NCI-H526 (cell line): ENCODE measurements at regions not wholly inside any gene's neighbourhood (a gene's known extent, or its start where the extent isn't known, plus 50 kb on each side); places are given as distances from the start of the nearest gene placed in this dataset.

Experiments used
- DNase-seq, 2 experiments: peaks; one replicate each; lab custom pipeline; 2025; lab: John Stamatoyannopoulos, UW

DNA sequence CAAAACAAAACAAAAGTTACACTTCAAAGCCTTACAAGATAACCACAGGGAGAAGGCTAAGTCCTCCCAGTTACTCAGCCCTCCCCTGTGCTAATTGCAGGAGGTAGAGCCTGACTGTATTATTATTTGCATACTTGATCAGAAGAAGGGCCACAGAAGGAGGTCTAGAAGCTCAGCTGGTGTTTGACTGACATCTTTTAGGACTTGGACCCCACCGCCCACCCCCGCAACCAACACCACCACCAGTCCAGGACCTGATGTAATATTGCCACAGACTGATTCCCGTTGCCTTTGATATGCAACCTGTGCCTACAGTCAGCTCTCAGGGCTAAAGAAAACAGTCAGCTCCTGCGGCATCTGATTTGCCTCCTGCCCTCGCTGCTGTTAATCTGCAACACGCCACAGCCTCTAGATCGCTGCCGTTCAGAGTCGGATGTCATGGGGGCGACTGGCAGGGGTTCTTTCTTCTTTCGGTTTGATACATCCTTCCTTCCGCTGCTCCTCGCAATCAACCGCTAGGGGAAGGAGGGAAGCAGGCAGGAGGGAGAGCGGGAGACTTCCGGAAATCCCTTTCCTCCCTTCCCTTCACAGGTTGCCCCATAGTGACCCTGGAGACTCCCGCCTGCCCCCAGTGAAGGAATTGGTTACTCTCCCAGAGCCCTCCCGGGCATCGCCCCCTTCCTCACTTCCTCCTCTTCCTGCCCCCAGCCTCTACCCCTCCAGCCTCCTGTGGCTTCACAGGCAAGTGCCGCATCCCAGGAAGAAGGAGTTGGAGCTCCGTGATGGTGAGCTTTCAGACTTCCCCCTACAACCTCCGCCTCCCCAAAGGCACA is 90.5 kb upstream of the SOX9 start:
- peak; percentile 63 to 81 for DNase-seq

DNA sequence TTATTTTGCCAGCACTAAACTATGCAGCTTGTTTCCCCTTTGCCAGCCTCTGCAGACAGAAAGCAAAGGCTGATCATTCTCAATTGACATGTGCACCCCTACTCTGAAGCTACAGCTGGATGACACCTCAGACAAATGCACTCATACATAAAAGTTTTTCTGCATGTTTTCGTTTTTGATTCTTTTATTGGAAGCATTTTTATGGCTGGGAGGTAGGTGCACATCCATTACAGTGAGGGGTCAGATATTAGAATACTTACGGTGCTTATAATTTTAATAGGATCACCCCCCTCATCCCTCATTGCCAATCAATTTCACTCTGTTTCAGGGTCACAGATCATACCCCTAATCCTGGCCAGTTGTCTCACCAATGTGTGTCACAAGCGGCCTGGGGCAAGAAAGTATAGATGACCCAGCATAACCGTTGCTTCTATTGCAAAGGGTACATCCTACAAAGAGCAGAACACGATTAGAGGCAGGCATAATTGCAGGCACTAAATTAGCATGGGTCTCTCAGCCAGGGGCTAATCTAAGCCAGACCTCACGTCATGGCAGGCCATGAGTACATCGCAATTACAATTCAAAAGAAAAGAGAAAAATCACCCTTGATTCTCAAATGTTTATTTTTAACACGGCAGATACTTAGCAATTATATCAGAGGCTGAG is 89.5 kb upstream of the SOX9 start:
- no peak for DNase-seq

DNA sequence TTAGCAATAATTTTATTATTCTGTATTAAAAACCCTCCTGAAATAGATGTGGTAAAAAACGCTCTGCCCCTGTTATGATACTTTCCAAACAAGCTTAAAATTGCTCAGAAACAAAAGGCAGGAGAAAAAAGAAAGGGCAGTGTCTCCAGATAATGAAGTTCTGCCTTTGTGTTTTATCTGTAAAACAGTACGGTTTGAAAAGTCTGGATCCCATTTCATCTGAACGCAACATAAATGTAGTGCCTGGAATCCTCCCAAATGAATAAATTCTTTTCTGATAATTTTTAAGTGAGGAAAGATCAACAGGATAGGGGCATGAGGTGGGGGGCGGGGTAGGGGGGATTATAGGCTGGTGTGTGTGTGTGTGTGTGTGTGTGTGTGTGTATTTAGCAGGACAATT is 87.5 kb upstream of the SOX9 start:
- no peak for DNase-seq

DNA sequence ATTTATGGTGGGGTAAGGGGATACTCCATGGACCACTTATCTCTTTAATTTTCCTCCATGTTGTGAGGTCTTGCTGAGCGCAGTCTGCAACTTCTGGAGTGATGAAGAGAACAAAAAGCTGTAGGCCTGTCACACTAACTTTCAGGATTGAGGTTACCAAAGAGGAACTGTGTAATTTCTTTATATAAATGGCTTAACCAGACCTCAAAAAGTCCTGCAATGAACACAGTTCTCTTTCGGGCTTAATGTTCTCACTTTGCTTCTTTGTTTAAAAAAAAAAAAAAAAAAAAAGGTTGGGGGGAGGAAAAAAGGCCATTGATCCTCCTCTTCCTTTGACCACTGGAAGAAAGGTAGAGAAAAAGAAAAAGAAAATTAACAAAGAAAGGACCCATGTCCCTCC is 86.8 kb upstream of the SOX9 start:
- no peak for DNase-seq

DNA sequence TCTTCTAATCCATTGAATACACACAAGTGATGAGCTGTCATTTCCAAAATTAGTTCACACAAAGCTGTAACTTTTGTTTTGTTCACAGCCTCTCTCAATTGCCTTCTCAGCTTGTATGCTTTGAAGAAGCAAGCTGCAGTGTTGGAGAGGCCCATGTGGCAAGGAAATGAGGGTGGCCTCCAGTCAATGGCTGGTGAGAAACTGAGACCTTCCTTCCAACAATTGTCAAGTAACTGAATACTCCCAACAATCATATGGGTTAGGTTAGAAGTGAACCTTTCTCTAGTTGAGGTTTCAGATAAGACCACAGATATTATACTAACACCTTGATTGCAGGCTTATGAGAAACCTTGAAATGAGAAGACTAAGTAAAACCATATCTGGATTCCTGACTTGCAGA is 82.4 kb upstream of the SOX9 start:
- DNase-seq, result no peak

DNA sequence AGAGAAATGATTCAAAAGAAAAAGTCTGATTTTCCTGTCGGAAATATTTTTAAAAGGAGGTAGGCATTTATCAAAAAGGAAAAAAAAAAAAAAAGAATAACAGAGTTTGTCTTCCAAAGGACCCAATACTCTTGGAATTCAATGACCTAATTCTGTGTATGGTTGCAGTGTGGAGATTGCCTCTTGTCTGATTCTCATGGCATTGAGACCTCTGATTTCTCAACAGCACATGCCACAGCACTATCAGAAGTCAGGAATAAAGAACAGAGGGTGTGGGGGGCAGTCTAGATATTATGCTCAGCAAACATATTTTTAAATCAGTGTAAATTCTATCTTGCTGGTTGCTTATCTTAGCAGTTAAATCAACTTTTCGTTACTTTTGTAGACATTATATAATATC is 81.3 kb upstream of the SOX9 start:
- DNase-seq, result no peak

DNA sequence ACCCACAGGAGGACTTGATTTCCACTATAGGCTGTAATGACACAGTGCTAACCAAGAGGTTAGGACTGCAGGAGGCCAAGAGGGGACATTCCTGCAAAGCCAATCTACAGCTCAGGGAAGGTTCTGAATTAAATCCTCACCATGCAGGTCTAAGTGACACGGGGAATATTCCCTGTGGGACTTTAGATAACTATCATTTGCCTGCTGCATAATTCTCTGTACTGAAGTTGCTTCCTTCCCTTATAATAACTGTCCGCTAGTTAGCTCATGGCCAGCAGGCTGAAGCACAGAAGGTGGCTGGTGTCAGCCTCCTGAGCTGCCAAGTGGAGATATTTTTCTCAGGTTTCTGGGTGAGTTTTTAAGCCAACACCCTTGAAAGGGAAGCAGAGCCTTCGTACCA is 74.6 kb upstream of the SOX9 start:
- DNase-seq, result peak in 1 of 2 experiments; percentile 14

DNA sequence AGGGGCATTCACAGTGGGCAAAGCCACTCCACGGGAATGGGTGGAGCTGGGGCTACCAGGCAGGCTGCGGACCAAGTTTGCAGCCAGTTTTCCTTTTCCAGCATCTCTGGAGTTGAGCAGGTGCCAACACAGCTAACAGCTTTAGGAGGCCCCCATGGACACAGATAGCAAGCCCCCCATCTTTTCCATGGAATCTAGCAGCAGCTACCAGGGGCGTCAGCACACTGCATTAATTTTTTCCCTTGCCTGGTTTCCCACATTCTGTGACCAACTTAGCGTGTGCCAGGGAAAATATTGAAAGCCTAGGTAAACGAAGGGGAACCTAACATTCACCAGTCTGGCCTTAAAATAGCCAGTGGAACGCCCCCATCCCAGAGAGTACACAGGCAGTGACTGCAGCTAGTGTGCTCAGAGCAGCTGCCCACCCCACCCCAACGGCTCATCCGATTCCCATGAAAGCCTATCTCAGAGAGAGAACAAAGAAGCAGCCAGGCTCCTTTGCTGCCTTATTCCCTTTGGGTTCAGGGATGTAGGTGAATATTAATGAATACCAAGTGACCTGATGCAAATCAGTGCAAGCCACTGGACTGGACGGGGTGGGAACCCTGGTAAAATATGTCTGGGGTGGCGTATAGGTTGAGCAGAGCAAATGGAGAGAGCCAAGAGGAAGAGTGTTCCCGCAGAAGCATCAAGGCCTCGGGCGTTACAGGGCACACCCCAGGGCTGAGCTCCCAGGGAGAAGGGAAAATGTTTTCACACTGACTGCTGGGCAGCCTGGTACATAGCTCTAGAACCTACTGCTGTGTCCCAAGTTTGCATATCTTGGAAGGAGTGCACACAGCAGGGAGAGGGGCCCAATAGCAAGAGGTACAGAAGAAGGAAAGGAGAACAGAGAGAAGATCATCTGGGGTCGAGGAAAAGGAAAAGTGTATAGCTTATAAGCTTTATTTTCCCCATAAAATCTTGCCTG is 73.9 kb upstream of the SOX9 start:
- DNase-seq, result peak in 1 of 2 experiments; percentile 55

DNA sequence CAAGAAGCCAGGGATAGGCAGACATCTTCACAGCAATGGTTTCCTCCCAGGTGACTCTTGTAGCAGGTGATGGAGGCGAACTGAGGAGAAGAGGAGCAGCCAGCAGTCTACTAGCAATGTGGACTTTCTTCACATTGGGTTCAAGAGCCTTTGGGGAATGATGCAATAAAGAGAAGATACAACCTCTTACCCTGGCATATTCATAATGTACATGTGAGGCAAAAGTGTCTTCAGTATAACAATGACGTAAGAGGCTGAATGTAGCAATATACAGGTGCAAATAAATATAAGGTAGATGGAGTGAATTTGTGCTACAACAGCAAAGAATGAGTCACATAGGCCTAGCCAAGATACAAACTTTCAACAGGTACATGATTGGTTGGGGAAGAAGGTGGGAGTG is 70.9 kb upstream of the SOX9 start:
- no peak for DNase-seq

DNA sequence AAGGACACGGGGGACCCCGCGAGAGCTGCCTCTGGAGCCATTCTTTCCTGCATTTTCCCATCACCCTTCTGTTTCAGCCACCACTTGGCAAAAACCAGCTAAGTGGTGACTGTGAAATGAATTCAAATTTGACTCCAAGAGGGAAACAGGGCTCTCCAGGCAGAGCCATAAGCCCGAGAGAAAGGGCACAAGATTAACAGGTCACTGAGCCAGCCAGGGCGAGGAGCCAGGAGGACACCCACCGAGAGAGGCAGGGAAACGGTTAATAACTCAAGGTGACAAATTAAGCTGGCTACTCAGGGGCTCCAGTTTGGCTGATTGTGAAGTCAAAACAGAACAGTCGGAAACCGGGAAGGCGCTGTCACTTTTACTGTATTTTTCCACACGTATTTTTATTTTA is 67.8 kb upstream of the SOX9 start:
- no peak for DNase-seq

DNA sequence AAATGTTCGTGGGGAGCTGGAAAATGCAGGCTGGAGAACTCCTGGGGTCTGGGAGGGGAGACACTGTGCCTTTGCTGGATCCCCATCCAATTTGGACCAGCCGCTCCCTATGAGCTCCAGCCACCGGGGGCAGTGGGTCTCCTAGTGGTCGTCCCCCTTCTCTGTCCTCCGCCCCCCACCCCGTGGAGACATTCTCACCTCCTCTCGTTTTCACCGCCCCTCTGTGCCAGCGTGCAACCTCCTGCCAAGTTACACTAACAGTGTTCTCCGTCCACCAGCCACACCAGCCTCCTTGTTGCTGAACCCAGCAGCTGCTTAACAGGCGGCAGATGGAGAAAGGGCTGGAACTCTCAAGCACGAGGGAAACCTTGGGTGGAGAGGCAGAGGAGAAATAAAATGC is 67.4 kb upstream of the SOX9 start:
- DNase-seq, result no peak

DNA sequence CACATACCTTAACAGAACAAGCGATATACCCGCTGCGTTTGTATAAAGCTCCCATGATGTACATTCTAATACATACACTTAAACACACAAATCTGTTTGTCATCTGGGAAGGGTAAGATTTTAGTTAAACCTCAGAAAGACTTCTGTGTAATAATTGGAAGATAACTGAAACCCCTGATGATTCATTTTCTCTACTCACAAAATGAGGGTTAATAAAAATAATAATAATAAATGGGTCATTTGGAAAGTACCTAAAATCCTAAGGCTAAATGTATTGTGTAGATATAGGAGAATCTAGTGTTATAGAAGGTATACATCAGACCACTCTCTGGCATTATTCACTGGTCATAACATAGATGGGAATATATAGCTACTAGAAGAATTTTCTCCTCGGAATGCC is 64.7 kb upstream of the SOX9 start:
- no peak for DNase-seq

DNA sequence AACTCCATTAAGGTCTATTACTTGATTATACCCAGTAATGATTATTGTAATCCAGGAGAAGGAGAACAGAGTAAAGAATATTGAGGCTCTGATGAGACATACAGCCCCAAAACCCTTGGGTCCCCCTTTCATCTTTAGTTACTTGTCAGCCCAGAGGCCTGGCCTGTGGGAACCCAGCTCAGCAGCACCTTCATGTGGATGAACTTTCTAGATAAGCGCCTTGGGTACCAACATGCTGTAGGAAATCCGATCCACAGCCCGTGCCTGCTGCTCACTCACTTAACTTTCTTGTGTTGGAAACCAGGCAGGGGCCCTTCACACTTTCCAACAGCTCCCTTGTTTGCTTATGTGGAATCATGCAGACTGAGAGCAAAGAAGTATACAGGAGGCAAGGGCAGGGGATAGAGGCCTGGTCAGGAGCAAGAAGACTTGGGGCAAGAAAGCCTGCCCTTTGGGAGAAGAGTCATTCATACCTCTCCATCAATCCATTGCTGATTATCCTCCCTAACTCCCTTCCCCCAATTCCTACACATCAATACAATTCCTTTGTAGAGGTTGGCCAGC is 64.0 kb upstream of the SOX9 start:
- DNase-seq, result peak in 1 of 2 experiments; percentile 13

DNA sequence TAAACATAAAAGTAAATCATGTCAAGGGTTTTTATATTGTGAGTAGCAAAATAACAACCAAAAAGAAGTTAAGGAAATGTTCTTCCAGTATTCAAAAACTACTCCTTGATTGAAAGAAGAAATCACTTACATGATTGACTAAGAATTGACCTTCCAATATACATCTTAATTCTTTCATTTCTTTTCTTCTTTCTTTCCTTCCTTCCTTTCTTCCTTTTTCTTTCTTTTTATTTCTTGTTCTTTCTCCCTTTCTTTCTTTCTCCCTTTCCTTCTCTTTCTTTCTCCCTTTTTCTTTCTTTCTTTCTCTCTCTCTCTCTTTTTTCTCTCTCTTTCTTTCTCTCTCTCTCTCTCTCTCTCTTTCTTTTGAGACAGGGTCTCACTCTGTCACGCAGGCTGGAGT is 60.7 kb upstream of the SOX9 start:
- DNase-seq, result no peak

DNA sequence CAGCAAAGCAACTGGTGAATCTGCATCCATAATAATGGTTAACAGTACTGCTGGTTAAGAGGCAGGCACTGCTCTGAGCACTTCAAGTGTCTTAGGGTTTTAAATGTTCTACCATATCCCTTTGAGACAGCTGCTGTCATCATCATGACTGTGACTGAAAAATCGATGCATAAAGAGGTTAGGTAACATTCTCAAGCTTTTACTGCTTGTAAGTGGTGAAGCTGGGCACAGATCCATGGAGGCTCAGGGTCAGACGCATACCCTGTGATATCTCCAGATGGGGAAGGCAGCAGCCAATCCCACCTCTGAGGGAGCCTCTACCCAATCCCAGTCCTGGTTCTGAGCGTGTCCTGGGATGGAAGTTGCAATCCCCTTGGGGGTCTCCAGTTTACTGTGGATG is 57.6 kb upstream of the SOX9 start:
- DNase-seq, result no peak

DNA sequence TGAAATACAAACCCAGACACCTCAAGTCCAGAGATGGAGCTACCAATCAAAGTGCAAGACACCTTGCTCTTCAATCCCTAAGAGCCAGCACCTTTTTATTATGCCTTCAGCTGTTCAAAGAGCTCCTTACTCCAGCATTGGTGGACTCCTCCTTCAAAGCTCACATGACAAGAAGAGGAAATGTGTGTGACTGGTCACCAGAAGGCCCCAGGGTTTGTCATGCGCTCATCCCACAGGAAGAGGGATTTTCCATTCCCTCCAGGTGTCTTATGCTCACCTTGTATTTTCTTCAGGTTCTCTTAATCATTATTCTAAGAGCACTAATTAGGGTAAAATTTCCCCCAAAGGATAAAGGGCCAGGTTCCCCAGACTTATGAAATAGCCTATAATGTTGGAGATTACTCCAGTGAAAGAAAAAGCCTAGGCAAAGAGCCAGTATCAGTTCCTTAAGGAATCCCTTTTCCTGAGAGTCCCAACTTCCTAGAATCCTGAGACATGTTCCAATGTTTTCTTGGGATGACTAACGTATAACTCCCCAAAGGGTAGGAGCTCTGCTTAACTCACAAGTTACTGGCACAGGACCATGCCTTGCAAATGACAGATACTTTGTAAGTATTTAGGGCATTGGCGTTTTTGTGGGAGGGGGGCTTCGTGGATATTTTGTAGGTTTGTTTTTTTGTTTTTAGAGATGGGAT is 56.9 kb upstream of the SOX9 start:
- no peak for DNase-seq

DNA sequence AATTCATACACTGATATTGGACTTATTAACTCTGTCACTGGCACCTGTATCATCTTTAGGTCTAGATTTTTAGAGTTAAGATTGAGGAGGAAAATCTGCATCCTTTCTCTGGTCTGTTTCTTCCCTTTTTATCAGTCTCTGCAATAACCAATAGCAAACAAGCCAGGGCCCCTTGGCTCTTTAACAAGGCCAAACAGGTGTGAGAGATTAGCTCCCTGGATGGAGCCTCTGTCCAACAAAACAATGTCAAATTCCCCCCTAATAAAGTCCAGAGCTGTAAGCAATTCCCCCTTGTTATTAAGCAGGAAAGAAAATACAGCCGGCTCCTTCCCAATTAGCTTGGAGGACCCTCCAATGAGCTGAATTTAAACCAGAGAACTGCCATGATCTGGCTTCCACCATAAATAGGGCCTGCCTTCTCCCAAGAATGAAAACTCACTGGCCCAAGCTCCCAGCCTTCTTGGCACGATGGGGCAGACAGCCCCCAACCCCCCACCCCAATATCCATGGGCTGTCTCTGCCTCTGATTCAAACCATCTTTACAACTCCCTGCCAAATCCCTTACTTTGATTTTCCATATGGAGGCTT is 56.1 kb upstream of the SOX9 start:
- no peak for DNase-seq

DNA sequence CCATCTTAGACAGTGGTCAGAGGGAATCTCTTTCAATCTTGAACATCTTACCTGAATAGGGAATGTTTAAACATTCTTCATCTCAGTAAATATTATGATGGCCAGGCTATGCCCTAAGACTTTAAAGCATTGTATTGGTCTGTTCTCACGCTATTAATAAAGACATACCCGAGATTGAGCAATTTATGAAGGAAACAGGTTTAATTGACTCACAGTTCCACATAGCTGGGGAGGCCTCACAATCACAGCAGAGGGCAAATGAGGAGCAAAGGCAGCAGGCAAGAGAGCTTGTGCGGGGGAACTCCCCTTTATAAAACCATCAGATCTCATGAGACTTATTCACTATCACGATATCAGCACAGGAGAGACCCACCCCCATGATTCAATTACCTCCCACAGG is 55.3 kb upstream of the SOX9 start:
- no peak for DNase-seq

DNA sequence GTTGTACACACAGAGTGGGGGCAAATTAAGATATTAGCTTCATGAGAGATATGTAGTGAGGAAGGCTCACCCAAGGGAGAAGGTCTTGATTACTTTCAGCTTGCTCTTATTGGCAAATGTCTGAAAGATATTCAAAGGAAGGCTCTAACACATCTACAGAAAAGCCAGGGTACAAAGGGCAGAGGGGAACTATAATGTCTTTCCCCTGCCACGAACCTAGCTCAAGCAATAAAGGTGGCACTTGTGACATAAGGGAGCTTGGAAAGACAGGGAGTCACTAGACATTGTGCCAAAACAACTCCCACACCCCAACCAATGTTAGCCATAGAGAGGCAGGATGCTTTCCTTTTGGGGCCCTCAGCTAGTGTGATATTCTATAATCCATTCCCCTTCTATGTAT is 52.2 kb upstream of the SOX9 start:
- DNase-seq, result no peak

DNA sequence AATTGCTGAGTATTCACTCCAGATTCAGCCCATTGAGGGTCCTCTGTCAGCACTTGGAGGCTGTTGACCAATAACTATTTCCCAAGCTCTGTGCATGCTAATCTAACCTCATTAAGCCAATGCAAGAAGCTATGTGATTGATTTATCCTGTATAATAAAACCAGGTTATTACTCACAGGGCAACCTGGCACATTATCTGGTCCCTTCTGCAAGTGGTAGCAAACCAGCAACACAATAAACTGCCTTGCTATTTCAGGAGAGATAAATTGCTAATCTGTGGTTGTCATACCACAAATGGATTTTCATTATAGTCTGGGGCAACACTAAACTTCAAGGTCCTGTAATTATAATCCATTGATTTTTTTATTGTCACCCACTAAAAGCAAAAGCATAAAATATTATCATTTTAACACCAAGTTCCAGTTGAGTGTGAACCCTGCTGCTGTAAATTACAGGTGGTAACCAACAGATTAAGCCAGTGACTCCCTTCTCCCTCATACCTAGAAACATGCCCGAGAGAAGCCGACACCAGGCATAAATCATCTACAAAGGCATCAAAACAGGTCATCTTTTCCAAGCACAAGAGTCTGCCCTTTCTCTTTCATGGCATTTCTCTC is 51.1 kb upstream of the SOX9 start:
- no peak for DNase-seq
